ENCODE measurements at regions not wholly inside any gene's neighbourhood (a gene's known extent, or its start where the extent isn't known, plus 50 kb on each side); places are given as distances from the start of the nearest gene placed in this dataset.

DNA sequence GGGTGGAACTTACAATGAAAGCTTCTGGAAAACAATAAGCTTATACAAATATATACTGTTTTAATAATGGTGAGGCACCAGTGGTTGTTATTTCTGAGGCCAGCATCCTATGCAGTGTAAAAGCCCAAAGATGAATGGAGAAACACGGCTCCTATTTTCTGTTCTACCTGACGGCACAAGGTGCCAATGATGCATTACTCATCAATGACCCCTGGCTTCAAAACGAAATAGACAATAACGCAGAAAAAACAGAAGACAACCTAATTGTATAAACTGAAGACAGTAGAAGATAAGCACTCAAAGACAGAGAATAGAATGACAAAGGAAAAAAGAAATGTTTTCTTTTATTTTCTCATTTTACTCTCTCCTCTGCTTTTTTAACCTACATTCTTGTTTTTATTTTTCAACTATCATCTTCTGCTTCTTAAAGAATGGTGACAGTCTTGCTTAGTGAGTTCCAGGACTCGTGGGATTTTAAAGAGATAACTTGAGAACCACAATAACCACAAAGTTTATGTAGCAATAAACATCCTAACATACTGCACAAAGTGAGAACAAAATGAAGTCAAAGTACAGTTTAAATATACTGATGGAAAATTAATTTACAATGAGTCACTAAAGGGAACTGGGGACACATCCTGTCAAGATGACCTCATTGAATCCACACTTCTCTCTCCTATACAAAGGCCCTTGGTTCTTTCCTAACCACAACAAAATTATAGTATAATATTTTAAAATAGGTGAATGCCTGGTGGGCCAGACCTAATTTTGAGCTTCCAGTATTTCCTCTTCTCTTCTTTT lies 169.8 kb downstream of the BTC start:
- TF ChIP-seq, protein P1, sequence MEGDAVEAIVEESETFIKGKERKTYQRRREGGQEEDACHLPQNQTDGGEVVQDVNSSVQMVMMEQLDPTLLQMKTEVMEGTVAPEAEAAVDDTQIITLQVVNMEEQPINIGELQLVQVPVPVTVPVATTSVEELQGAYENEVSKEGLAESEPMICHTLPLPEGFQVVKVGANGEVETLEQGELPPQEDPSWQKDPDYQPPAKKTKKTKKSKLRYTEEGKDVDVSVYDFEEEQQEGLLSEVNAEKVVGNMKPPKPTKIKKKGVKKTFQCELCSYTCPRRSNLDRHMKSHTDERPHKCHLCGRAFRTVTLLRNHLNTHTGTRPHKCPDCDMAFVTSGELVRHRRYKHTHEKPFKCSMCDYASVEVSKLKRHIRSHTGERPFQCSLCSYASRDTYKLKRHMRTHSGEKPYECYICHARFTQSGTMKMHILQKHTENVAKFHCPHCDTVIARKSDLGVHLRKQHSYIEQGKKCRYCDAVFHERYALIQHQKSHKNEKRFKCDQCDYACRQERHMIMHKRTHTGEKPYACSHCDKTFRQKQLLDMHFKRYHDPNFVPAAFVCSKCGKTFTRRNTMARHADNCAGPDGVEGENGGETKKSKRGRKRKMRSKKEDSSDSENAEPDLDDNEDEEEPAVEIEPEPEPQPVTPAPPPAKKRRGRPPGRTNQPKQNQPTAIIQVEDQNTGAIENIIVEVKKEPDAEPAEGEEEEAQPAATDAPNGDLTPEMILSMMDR (optimal IDR thresholded peaks at IDR 0.05 in 1 of 3, IDR thresholded peaks at IDR 0.05 in 1 of 3, conservative IDR thresholded peaks at IDR 0.05 in 1 of 3; ENCODE audit: extremely low read depth in 1 of 3, insufficient read depth in 2 of 3, low read length in 3 of 3), result no peak
- no peak for TF ChIP-seq EZH2 (IDR thresholded peaks at IDR 0.05; ENCODE audit: low read length)
